GM23338 (cell line): ENCODE measurements at regions not wholly inside any gene's neighbourhood (a gene's known extent, or its start where the extent isn't known, plus 50 kb on each side); places are given as distances from the start of the nearest gene placed in this dataset.

Experiments used
- ATAC-seq: fragments of 200-7000 bp; cut with Tn5 transposase; 3 replicates; pipeline ENCODE4 v1.9.1; 2020
- DNase-seq: peaks from one replicate; pipeline ENCODE4 v3.0.0-alpha.2; 2015; ENCODE audit warnings: low spot score
- H2AFZ ChIP-seq: fragments of 200-600 bp; sonication (generic); 2 replicates; pipeline ENCODE4 v1.8.0; 2016; ENCODE audit warnings: antibody characterized with exemption, mild to moderate bottlenecking, moderate library complexity
- H3F3A ChIP-seq: fragments of 200-600 bp; sonication (generic); replicated peaks from 2 replicates; pipeline ENCODE4 v1.8.0; 2017; ENCODE audit warnings: antibody characterized with exemption, mixed run types, low read depth
- H3K27ac ChIP-seq: fragments of 200-600 bp; sonication (generic); 2 replicates; pipeline ENCODE4 v1.6.1; 2016; ENCODE audit warnings: low read depth
- H3K27me3 ChIP-seq: fragments of 200-600 bp; sonication (generic); 2 replicates; pipeline ENCODE4 v1.8.0; 2016; ENCODE audit warnings: mild to moderate bottlenecking, mixed run types, moderate library complexity; ENCODE audit not compliant: insufficient read depth
- H3K36me3 ChIP-seq: fragments of 200-600 bp; sonication (generic); 2 replicates; pipeline ENCODE4 v1.8.0; 2016; ENCODE audit warnings: mild to moderate bottlenecking; ENCODE audit not compliant: insufficient read depth
- H3K4me1 ChIP-seq: fragments of 200-600 bp; sonication (generic); 2 replicates; pipeline ENCODE4 v1.8.0; 2016; ENCODE audit warnings: mild to moderate bottlenecking, moderate library complexity; ENCODE audit not compliant: insufficient read depth
- H3K4me2 ChIP-seq: fragments of 200-600 bp; sonication (generic); 2 replicates; pipeline ENCODE4 v1.7.1; 2017; ENCODE audit warnings: mixed run types
- H3K4me3 ChIP-seq: fragments of 200-600 bp; sonication (generic); 2 replicates; pipeline ENCODE4 v1.6.1; 2016; ENCODE audit warnings: mixed run types
- H3K79me2 ChIP-seq: fragments of 200-600 bp; sonication (generic); replicated peaks from 2 replicates; pipeline ENCODE4 v1.8.0; 2017; ENCODE audit warnings: mild to moderate bottlenecking; ENCODE audit not compliant: insufficient read depth
- H3K9me2 ChIP-seq: fragments of 200-600 bp; sonication (generic); 2 replicates; pipeline ENCODE4 v1.8.0; 2017; ENCODE audit not compliant: insufficient read depth
- H4K20me1 ChIP-seq: fragments of 200-600 bp; sonication (generic); replicated peaks from 2 replicates; pipeline ENCODE4 v1.8.0; 2017; ENCODE audit warnings: mild to moderate bottlenecking; ENCODE audit not compliant: insufficient read depth
- H3K27ac Mint-ChIP-seq: 2 replicates; pipeline ENCODE4 v1.8.0; 2020; ENCODE audit warnings: inconsistent platforms, mild to moderate bottlenecking, moderate library complexity, mixed read lengths
- H3K27me3 Mint-ChIP-seq: 3 replicates; pipeline ENCODE4 v1.8.0; 2022; ENCODE audit warnings: low read depth, mild to moderate bottlenecking, moderate library complexity, mixed read lengths, inconsistent platforms; ENCODE audit not compliant: insufficient read depth, poor library complexity
- H3K36me3 Mint-ChIP-seq: 3 replicates; pipeline ENCODE4 v1.8.0; 2021; ENCODE audit warnings: low read depth, mild to moderate bottlenecking, inconsistent platforms, moderate library complexity, mixed read lengths
- H3K4me1 Mint-ChIP-seq: 3 replicates; pipeline ENCODE4 v1.8.0; 2020; ENCODE audit warnings: mild to moderate bottlenecking, inconsistent platforms, mixed read lengths
- H3K4me3 Mint-ChIP-seq: 3 replicates; pipeline ENCODE4 v1.8.0; 2021; ENCODE audit warnings: moderate library complexity, mild to moderate bottlenecking, inconsistent platforms, mixed read lengths
- H3K9me3 Mint-ChIP-seq: 3 replicates; pipeline ENCODE4 v1.8.0; 2020; ENCODE audit warnings: moderate library complexity, mild to moderate bottlenecking, inconsistent platforms, mixed read lengths
- CREB1 ChIP-seq: fragments of 250-450 bp; sonication (Bioruptor Pico); IDR thresholded peaks from 2 replicates; pipeline ENCODE4 v1.5.0; 2020; ENCODE audit warnings: low read depth, mild to moderate bottlenecking, moderate library complexity
- EZH2 ChIP-seq: fragments of 200-600 bp; sonication (generic); IDR thresholded peaks from one replicate; pipeline ENCODE4 v1.8.0; 2017; ENCODE audit warnings: antibody characterized with exemption, mild to moderate bottlenecking, low read depth; ENCODE audit not compliant: unreplicated experiment
- EZH2phosphoT487 ChIP-seq: fragments of 200-600 bp; sonication (generic); IDR thresholded peaks from one replicate; pipeline ENCODE4 v1.8.1; 2018; ENCODE audit warnings: antibody characterized with exemption; ENCODE audit not compliant: unreplicated experiment
- JUNB ChIP-seq: IDR thresholded peaks from one replicate; pipeline ENCODE4 v1.6.1; 2016; ENCODE audit warnings: antibody characterized with exemption; ENCODE audit not compliant: unreplicated experiment
- NANOG ChIP-seq: IDR thresholded peaks from 2 replicates; pipeline ENCODE4 v1.6.1; 2016; ENCODE audit warnings: antibody characterized with exemption, borderline replicate concordance
- POLR2AphosphoS5 ChIP-seq: IDR thresholded peaks from 2 replicates; pipeline ENCODE4 v1.6.1; 2016; ENCODE audit warnings: antibody characterized with exemption, low read depth
- STAT1 ChIP-seq: IDR thresholded peaks from one replicate; pipeline ENCODE4 v1.6.1; 2016; ENCODE audit warnings: antibody characterized with exemption; ENCODE audit not compliant: unreplicated experiment
- ZNF114 ChIP-seq: fragments of 250-450 bp; sonication (Bioruptor Pico); IDR thresholded peaks from 2 replicates; pipeline ENCODE4 v1.5.0; 2020; ENCODE audit warnings: mild to moderate bottlenecking, moderate library complexity
- ZNF331 ChIP-seq: fragments of 250-450 bp; sonication (Bioruptor Pico); IDR thresholded peaks from 2 replicates; pipeline ENCODE4 v1.5.0; 2020; ENCODE audit warnings: low read depth, mild to moderate bottlenecking, moderate library complexity
- TF ChIP-seq, protein P1 (sequence below): IDR thresholded peaks from one replicate; pipeline ENCODE4 v1.6.1; 2018; ENCODE audit warnings: antibody characterized with exemption; ENCODE audit not compliant: unreplicated experiment
- TF ChIP-seq, protein P2 (sequence below): fragments of 250-450 bp; sonication (Bioruptor Pico); IDR thresholded peaks from 2 replicates; pipeline ENCODE4 v1.5.0; 2020; ENCODE audit warnings: mild to moderate bottlenecking, moderate library complexity
- TF ChIP-seq, protein P3 (sequence below): IDR thresholded peaks from 2 replicates; pipeline ENCODE4 v1.6.1; 2016; ENCODE audit warnings: antibody characterized with exemption
- TF ChIP-seq, protein P4 (sequence below), 2 experiments: fragments of 200-600 bp in 1 of 2; sonication (generic) in 1 of 2; conservative IDR thresholded peaks; 2 replicates each; pipeline versions ENCODE4 v1.5.1 to v1.6.1; 2016 to 2017; ENCODE audit warnings: antibody characterized with exemption in 2 of 2, low read depth in 2 of 2, mild to moderate bottlenecking in 2 of 2, moderate library complexity in 1 of 2

GRCh38 chr5:104088876-104089778, 526.5 kb upstream of the NUDT12 start:
- Histone ChIP-seq H3K79me2 (no peaks in the 10 kb centered on the region), H3K27me3 (no peaks in the 10 kb centered on the region), H3K4me1 (peaks cover 5% of the 10 kb centered on the region), H3K36me3 (no peaks in the 10 kb centered on the region), H3K27ac (no peak overlapping the region), H2AFZ (no peak overlapping the region), H3F3A (no peaks in the 10 kb centered on the region), H3K4me3 (no peak overlapping the region), H3K9me2 (no peaks in the 10 kb centered on the region), H4K20me1 (no peaks in the 10 kb centered on the region), H3K4me2 (no peak overlapping the region)
- H3K4me1 Mint-ChIP-seq, result peaks cover 5% of the 10 kb centered on the region
- H3K9me3 Mint-ChIP-seq, result peaks cover 2% of the 10 kb centered on the region; the same call in 1 of the 3 replicates
- TF ChIP-seq EZH2, result no peak
- no peak for TF ChIP-seq POLR2AphosphoS5
- TF ChIP-seq STAT1, result no peak
- no peak for TF ChIP-seq ZNF114 (CRISPR knock-in tag)
- TF ChIP-seq, protein P1, sequence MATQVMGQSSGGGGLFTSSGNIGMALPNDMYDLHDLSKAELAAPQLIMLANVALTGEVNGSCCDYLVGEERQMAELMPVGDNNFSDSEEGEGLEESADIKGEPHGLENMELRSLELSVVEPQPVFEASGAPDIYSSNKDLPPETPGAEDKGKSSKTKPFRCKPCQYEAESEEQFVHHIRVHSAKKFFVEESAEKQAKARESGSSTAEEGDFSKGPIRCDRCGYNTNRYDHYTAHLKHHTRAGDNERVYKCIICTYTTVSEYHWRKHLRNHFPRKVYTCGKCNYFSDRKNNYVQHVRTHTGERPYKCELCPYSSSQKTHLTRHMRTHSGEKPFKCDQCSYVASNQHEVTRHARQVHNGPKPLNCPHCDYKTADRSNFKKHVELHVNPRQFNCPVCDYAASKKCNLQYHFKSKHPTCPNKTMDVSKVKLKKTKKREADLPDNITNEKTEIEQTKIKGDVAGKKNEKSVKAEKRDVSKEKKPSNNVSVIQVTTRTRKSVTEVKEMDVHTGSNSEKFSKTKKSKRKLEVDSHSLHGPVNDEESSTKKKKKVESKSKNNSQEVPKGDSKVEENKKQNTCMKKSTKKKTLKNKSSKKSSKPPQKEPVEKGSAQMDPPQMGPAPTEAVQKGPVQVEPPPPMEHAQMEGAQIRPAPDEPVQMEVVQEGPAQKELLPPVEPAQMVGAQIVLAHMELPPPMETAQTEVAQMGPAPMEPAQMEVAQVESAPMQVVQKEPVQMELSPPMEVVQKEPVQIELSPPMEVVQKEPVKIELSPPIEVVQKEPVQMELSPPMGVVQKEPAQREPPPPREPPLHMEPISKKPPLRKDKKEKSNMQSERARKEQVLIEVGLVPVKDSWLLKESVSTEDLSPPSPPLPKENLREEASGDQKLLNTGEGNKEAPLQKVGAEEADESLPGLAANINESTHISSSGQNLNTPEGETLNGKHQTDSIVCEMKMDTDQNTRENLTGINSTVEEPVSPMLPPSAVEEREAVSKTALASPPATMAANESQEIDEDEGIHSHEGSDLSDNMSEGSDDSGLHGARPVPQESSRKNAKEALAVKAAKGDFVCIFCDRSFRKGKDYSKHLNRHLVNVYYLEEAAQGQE, result no peak
- TF ChIP-seq CREB1 (CRISPR knock-in tag), result no peak
- TF ChIP-seq, protein P2, sequence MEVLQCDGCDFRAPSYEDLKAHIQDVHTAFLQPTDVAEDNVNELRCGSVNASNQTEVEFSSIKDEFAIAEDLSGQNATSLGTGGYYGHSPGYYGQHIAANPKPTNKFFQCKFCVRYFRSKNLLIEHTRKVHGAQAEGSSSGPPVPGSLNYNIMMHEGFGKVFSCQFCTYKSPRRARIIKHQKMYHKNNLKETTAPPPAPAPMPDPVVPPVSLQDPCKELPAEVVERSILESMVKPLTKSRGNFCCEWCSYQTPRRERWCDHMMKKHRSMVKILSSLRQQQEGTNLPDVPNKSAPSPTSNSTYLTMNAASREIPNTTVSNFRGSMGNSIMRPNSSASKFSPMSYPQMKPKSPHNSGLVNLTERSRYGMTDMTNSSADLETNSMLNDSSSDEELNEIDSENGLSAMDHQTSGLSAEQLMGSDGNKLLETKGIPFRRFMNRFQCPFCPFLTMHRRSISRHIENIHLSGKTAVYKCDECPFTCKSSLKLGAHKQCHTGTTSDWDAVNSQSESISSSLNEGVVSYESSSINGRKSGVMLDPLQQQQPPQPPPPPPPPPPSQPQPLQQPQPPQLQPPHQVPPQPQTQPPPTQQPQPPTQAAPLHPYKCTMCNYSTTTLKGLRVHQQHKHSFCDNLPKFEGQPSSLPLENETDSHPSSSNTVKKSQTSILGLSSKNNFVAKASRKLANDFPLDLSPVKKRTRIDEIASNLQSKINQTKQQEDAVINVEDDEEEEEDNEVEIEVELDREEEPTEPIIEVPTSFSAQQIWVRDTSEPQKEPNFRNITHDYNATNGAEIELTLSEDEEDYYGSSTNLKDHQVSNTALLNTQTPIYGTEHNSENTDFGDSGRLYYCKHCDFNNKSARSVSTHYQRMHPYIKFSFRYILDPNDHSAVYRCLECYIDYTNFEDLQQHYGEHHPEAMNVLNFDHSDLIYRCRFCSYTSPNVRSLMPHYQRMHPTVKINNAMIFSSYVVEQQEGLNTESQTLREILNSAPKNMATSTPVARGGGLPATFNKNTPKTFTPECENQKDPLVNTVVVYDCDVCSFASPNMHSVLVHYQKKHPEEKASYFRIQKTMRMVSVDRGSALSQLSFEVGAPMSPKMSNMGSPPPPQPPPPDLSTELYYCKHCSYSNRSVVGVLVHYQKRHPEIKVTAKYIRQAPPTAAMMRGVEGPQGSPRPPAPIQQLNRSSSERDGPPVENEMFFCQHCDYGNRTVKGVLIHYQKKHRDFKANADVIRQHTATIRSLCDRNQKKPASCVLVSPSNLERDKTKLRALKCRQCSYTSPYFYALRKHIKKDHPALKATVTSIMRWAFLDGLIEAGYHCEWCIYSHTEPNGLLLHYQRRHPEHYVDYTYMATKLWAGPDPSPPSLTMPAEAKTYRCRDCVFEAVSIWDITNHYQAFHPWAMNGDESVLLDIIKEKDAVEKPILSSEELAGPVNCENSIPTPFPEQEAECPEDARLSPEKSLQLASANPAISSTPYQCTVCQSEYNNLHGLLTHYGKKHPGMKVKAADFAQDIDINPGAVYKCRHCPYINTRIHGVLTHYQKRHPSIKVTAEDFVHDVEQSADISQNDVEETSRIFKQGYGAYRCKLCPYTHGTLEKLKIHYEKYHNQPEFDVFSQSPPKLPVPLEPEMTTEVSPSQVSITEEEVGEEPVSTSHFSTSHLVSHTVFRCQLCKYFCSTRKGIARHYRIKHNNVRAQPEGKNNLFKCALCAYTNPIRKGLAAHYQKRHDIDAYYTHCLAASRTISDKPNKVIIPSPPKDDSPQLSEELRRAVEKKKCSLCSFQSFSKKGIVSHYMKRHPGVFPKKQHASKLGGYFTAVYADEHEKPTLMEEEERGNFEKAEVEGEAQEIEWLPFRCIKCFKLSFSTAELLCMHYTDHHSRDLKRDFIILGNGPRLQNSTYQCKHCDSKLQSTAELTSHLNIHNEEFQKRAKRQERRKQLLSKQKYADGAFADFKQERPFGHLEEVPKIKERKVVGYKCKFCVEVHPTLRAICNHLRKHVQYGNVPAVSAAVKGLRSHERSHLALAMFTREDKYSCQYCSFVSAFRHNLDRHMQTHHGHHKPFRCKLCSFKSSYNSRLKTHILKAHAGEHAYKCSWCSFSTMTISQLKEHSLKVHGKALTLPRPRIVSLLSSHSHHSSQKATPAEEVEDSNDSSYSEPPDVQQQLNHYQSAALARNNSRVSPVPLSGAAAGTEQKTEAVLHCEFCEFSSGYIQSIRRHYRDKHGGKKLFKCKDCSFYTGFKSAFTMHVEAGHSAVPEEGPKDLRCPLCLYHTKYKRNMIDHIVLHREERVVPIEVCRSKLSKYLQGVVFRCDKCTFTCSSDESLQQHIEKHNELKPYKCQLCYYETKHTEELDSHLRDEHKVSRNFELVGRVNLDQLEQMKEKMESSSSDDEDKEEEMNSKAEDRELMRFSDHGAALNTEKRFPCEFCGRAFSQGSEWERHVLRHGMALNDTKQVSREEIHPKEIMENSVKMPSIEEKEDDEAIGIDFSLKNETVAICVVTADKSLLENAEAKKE (CRISPR knock-in tag), result no peak
- TF ChIP-seq, protein P3, sequence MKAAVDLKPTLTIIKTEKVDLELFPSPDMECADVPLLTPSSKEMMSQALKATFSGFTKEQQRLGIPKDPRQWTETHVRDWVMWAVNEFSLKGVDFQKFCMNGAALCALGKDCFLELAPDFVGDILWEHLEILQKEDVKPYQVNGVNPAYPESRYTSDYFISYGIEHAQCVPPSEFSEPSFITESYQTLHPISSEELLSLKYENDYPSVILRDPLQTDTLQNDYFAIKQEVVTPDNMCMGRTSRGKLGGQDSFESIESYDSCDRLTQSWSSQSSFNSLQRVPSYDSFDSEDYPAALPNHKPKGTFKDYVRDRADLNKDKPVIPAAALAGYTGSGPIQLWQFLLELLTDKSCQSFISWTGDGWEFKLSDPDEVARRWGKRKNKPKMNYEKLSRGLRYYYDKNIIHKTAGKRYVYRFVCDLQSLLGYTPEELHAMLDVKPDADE, result no peak
- no peak for TF ChIP-seq NANOG
- no peak for TF ChIP-seq JUNB
- TF ChIP-seq EZH2phosphoT487, result no peak
- TF ChIP-seq ZNF331 (CRISPR knock-in tag), result no peak
- TF ChIP-seq, protein P4, sequence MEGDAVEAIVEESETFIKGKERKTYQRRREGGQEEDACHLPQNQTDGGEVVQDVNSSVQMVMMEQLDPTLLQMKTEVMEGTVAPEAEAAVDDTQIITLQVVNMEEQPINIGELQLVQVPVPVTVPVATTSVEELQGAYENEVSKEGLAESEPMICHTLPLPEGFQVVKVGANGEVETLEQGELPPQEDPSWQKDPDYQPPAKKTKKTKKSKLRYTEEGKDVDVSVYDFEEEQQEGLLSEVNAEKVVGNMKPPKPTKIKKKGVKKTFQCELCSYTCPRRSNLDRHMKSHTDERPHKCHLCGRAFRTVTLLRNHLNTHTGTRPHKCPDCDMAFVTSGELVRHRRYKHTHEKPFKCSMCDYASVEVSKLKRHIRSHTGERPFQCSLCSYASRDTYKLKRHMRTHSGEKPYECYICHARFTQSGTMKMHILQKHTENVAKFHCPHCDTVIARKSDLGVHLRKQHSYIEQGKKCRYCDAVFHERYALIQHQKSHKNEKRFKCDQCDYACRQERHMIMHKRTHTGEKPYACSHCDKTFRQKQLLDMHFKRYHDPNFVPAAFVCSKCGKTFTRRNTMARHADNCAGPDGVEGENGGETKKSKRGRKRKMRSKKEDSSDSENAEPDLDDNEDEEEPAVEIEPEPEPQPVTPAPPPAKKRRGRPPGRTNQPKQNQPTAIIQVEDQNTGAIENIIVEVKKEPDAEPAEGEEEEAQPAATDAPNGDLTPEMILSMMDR (conservative IDR thresholded peaks at IDR 0.05; ENCODE audit: low read depth in 2 of 2), result no peak
- no peaks in the 10 kb centered on the region for H3K27me3 Mint-ChIP-seq
- no peak for DNase-seq
- H3K36me3 Mint-ChIP-seq, result 0 out of 3 replicates have a peak, but pooled peaks cover 1% of the 10 kb centered on the region
- H3K4me3 Mint-ChIP-seq, result no peak overlapping the region
- H3K27ac Mint-ChIP-seq, result no peak overlapping the region
- ATAC-seq, result no peak
